AG04450 (cell line): ENCODE measurements at regions not wholly inside any gene's neighbourhood (a gene's known extent, or its start where the extent isn't known, plus 50 kb on each side); places are given as distances from the start of the nearest gene placed in this dataset.

Source experiments
- CTCF ChIA-PET: fragments of 300-600, 350-600 bp; formaldehyde crosslinking; extraction: SDS; loops from one replicate; lab custom pipeline; 2022; ENCODE audit warnings: antibody characterized with exemption, inconsistent platforms; lab: Charles Lee
- POLR2A ChIA-PET: fragments of 350-600 bp; formaldehyde crosslinking; extraction: SDS; loops from one replicate; lab custom pipeline; 2021; ENCODE audit warnings: antibody characterized with exemption, inconsistent platforms; lab: Yijun Ruan, JAX
- DNase-seq: peaks from one replicate; pipeline ENCODE4 v3.0.0-alpha.2; 2011; ENCODE audit warnings: low read depth, low spot score
- H3K27ac ChIP-seq: one replicate; pipeline ENCODE4 v1.5.1; 2012; ENCODE audit warnings: low read depth, low read length, control low read depth
- H3K27me3 ChIP-seq: one replicate; pipeline ENCODE4 v1.6.0; 2012; ENCODE audit warnings: low read length; ENCODE audit not compliant: control insufficient read depth, insufficient read depth
- H3K4me3 ChIP-seq: 2 replicates; pipeline ENCODE4 v1.5.1; 2011; ENCODE audit warnings: mild to moderate bottlenecking, low read depth, low read length, control low read depth
- H3K9me3 ChIP-seq: 2 replicates; pipeline ENCODE4 v1.5.1; 2012; ENCODE audit warnings: low read length; ENCODE audit not compliant: control insufficient read depth, insufficient read depth
- CTCF ChIP-seq: IDR thresholded peaks from 2 replicates; pipeline ENCODE4 v1.5.1; 2011; ENCODE audit warnings: low read depth, low read length, control low read depth, inconsistent platforms

DNA sequence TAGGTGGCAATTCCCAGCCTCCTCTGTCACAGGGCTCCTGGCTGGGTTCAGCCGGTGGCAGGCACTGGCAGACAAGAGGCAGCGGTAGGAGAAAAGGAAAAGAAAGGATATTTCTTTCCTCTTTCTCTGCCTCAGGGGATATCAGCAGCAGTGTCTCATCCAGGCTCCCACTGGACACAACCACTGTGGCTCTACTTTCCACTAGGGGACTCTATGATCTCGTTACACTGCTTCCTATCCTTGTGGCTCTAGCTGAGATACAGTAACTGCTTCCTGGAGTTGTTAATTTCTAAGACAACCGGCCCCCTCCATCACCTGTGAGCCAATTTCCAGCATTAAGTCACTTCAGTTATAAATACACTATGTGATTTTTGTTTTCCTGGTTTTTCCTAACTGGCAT lies 102.0 kb upstream of the LRFN2 start:
- POLR2A ChIA-PET = no interaction called here
- TF ChIP-seq CTCF = no peak
- DNase-seq = no peak
- H3K27ac ChIP-seq = no peak overlapping the region
- no peaks in the 10 kb centered on the region for H3K9me3 ChIP-seq
- CTCF ChIA-PET = no interaction called here
- no peak overlapping the region for H3K4me3 ChIP-seq
- H3K27me3 ChIP-seq = no peaks in the 10 kb centered on the region

DNA sequence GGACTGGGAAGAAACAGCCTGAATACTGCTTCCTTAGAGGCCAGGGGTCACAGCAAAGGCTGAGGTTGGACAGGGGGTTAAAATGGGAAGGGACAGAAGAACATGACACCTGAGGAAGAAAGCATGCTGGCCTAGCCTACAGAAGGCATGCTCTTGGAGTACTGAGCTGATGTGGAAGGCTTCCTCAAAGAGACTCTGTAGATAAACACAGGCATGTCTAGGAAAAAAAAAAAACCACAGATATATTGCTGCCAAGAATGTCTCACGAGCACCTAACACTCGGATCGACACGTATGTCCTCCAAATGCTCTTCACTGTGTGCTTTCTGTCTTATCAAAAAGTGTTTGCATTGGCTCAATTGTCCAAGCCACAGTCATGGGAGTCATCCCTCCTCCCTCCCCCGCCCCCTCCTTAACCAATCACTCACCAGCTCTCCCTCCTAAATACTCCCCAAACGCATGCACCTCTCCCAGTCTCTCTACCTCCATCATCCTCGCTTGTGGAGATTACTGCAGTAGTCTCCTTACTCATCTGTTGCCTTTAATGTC lies 101.1 kb upstream of the LRFN2 start:
- no peak for TF ChIP-seq CTCF
- no peaks in the 10 kb centered on the region for H3K9me3 ChIP-seq
- POLR2A ChIA-PET = no interaction called here
- H3K4me3 ChIP-seq = no peak overlapping the region
- no peak for DNase-seq
- no peaks in the 10 kb centered on the region for H3K27me3 ChIP-seq
- CTCF ChIA-PET = no interaction called here
- H3K27ac ChIP-seq = no peak overlapping the region

GRCh38 chr6:40685862-40686261 lies 98.7 kb upstream of the LRFN2 start:
- Histone ChIP-seq H3K27ac (no peak overlapping the region), H3K9me3 (no peaks in the 10 kb centered on the region), H3K27me3 (no peaks in the 10 kb centered on the region), H3K4me3 (no peak overlapping the region)
- TF ChIP-seq CTCF = no peak
- no peak for DNase-seq
- CTCF ChIA-PET = no interaction called here
- POLR2A ChIA-PET = no interaction called here

DNA sequence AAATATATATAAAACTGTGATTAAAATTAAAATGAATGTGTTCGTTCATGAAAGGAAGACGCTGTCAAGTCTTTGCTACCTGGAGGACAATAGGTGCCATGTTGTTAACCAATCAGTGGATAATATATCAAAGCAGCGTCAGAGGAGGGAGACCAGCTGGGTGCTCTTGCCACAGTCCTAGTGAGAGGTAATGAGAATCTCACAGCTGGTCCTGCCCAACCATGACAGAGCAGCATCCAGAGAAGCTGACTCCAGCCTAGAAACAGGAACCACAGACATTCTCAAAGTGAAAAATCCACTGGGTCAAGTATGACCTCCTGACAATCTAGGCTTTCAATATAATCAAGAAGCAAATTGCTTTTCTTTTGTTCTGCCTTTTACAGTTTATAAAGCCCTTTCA lies 94.5 kb upstream of the LRFN2 start:
- H3K4me3 ChIP-seq = no peak overlapping the region
- TF ChIP-seq CTCF = no peak
- H3K27ac ChIP-seq = no peak overlapping the region
- no peaks in the 10 kb centered on the region for H3K9me3 ChIP-seq
- DNase-seq = no peak
- no peaks in the 10 kb centered on the region for H3K27me3 ChIP-seq
- ChIA-PET CTCF (interaction anchor here (0.6 kb wide), 1 partner anchor 197 kb away, joined by 3 read pairs; no protein-coding TSS in a partner anchor), POLR2A (no interaction called here)

DNA sequence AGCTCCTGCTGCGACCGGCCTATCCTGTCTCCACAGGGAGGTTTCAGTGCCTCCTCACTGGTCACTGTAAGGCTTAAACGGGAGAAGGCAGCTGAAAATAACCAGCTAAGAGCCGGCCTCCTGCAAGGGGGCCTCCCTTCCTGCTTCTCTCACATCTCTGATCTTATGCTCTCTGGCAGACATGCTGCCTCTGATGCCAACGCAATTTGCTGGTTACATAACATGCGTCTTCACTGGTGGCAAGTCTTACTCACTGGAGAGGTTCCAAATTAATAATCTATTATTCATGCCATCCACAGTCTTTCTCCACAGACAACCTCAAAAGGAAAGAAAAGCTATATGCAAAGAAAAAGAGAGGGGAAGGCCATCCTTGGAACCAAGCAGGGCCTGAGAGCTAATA lies 91.8 kb upstream of the LRFN2 start:
- CTCF ChIA-PET = no interaction called here
- no peak for TF ChIP-seq CTCF
- POLR2A ChIA-PET = no interaction called here
- Histone ChIP-seq H3K27me3 (no peaks in the 10 kb centered on the region), H3K9me3 (no peaks in the 10 kb centered on the region), H3K4me3 (no peak overlapping the region), H3K27ac (no peak overlapping the region)
- no peak for DNase-seq
